ENCODE measurements at regions not wholly inside any gene's neighbourhood (a gene's known extent, or its start where the extent isn't known, plus 50 kb on each side); places are given as distances from the start of the nearest gene placed in this dataset.
A peak's percentile ranks its signal among the peaks of the same experiment; 100 is the strongest.

GRCh38 chr3:188036375-188037194 is 117.4 kb upstream of the LPP start:
- Histone ChIP-seq H3K9me3 (ENCODE audit: control insufficient read depth, low read length) (no peaks in the 10 kb centered on the region), H3K4me3 (ENCODE audit: low read length in 2 of 2) (no peak overlapping the region), H3K36me3 (ENCODE audit: control insufficient read depth in 1 of 2, insufficient read depth in 2 of 2, low read length in 1 of 2) (no peaks in the 10 kb centered on the region), H3K4me1 (ENCODE audit: control insufficient read depth in 1 of 2, insufficient read depth in 2 of 2, low read length in 2 of 2) (no peaks in the 10 kb centered on the region), H3K27ac (ENCODE audit: low read depth in 1 of 2, low read length in 2 of 2) (no peak overlapping the region), H3K27me3 (ENCODE audit: control insufficient read depth in 1 of 2, insufficient read depth in 2 of 2, low read length in 1 of 2) (no peaks in the 10 kb centered on the region)
- ATAC-seq (ENCODE audit: low FRiP score) (no peak), DNase-seq (no peak)
- intact Hi-C loops (cut with DNase I), result no loop called here
- 60 to 77% methylated on average over 3 of the region's 3 CpGs for WGBS, 2 donors

GRCh38 chr3:188037195-188037718 is 116.7 kb upstream of the LPP start:
- WGBS, 2 donors, result 32 to 36% methylated on average over 5 of the region's 5 CpGs
- Histone ChIP-seq H3K27ac (ENCODE audit: low read depth in 1 of 2, low read length in 2 of 2) (no peak overlapping the region), H3K4me3 (ENCODE audit: low read length in 2 of 2) (no peak overlapping the region), H3K9me3 (ENCODE audit: control insufficient read depth, low read length) (no peaks in the 10 kb centered on the region), H3K4me1 (ENCODE audit: control insufficient read depth in 1 of 2, insufficient read depth in 2 of 2, low read length in 2 of 2) (no peaks in the 10 kb centered on the region), H3K27me3 (ENCODE audit: control insufficient read depth in 1 of 2, insufficient read depth in 2 of 2, low read length in 1 of 2) (no peaks in the 10 kb centered on the region), H3K36me3 (ENCODE audit: control insufficient read depth in 1 of 2, insufficient read depth in 2 of 2, low read length in 1 of 2) (no peaks in the 10 kb centered on the region)
- intact Hi-C loops (cut with DNase I), result no loop called here
- DNase-seq (no peak), ATAC-seq (ENCODE audit: low FRiP score) (no peak)

GRCh38 chr3:188037965-188038581 is 115.9 kb upstream of the LPP start:
- ATAC-seq (ENCODE audit: low FRiP score) (no peak), DNase-seq (no peak)
- H3K36me3 ChIP-seq (ENCODE audit: control insufficient read depth in 1 of 2, insufficient read depth in 2 of 2, low read length in 1 of 2), result no peaks in the 10 kb centered on the region
- WGBS, 2 donors, result 76 to 80% methylated on average over 6 of the region's 6 CpGs
- H3K4me1 ChIP-seq (ENCODE audit: control insufficient read depth in 1 of 2, insufficient read depth in 2 of 2, low read length in 2 of 2), result no peaks in the 10 kb centered on the region
- no peaks in the 10 kb centered on the region for H3K27me3 ChIP-seq (ENCODE audit: control insufficient read depth in 1 of 2, insufficient read depth in 2 of 2, low read length in 1 of 2)
- no peak overlapping the region for H3K4me3 ChIP-seq (ENCODE audit: low read length in 2 of 2)
- intact Hi-C loops (cut with DNase I), result no loop called here
- no peaks in the 10 kb centered on the region for H3K9me3 ChIP-seq (ENCODE audit: control insufficient read depth, low read length)
- no peak overlapping the region for H3K27ac ChIP-seq (ENCODE audit: low read depth in 1 of 2, low read length in 2 of 2)

- Histone ChIP-seq H3K36me3 (ENCODE audit: control insufficient read depth in 1 of 2, insufficient read depth in 2 of 2, low read length in 1 of 2) (no peaks in the 10 kb centered on the region), H3K27ac (ENCODE audit: low read depth in 1 of 2, low read length in 2 of 2) (no peak overlapping the region), H3K4me3 (ENCODE audit: low read length in 2 of 2) (no peak overlapping the region), H3K27me3 (ENCODE audit: control insufficient read depth in 1 of 2, insufficient read depth in 2 of 2, low read length in 1 of 2) (no peaks in the 10 kb centered on the region), H3K9me3 (ENCODE audit: control insufficient read depth, low read length) (no peaks in the 10 kb centered on the region), H3K4me1 (ENCODE audit: control insufficient read depth in 1 of 2, insufficient read depth in 2 of 2, low read length in 2 of 2) (no peaks in the 10 kb centered on the region)
- DNase-seq (no peak), ATAC-seq (ENCODE audit: low FRiP score) (no peak)
- 93 to 100% methylated on average over 1 of the region's 1 CpG for WGBS, 2 donors
- intact Hi-C loops (cut with DNase I), result no loop called here
Observed at GRCh38 chr3:188041193-188041592, 112.8 kb upstream of the LPP start.

GRCh38 chr3:188041895-188042294 is 112.1 kb upstream of the LPP start:
- intact Hi-C loops (cut with DNase I), result no loop called here
- no peaks in the 10 kb centered on the region for H3K4me1 ChIP-seq (ENCODE audit: control insufficient read depth in 1 of 2, insufficient read depth in 2 of 2, low read length in 2 of 2)
- no peak overlapping the region for H3K4me3 ChIP-seq (ENCODE audit: low read length in 2 of 2)
- no peak for DNase-seq
- H3K9me3 ChIP-seq (ENCODE audit: control insufficient read depth, low read length), result no peaks in the 10 kb centered on the region
- peak; percentile 25 for ATAC-seq (ENCODE audit: low FRiP score)
- no peak overlapping the region for H3K27ac ChIP-seq (ENCODE audit: low read depth in 1 of 2, low read length in 2 of 2)
- 94 to 95% methylated on average over 5 of the region's 5 CpGs for WGBS, 2 donors
- no peaks in the 10 kb centered on the region for H3K36me3 ChIP-seq (ENCODE audit: control insufficient read depth in 1 of 2, insufficient read depth in 2 of 2, low read length in 1 of 2)
- H3K27me3 ChIP-seq (ENCODE audit: control insufficient read depth in 1 of 2, insufficient read depth in 2 of 2, low read length in 1 of 2), result no peaks in the 10 kb centered on the region

GRCh38 chr3:188042466-188042865 is 111.5 kb upstream of the LPP start:
- Histone ChIP-seq H3K4me3 (ENCODE audit: low read length in 2 of 2) (no peak overlapping the region), H3K9me3 (ENCODE audit: control insufficient read depth, low read length) (no peaks in the 10 kb centered on the region), H3K27ac (ENCODE audit: low read depth in 1 of 2, low read length in 2 of 2) (no peak overlapping the region), H3K27me3 (ENCODE audit: control insufficient read depth in 1 of 2, insufficient read depth in 2 of 2, low read length in 1 of 2) (no peaks in the 10 kb centered on the region), H3K4me1 (ENCODE audit: control insufficient read depth in 1 of 2, insufficient read depth in 2 of 2, low read length in 2 of 2) (no peaks in the 10 kb centered on the region), H3K36me3 (ENCODE audit: control insufficient read depth in 1 of 2, insufficient read depth in 2 of 2, low read length in 1 of 2) (no peaks in the 10 kb centered on the region)
- intact Hi-C loops (cut with DNase I), result no loop called here
- 93 to 95% methylated on average over 6 of the region's 6 CpGs for WGBS, 2 donors
- no peak for DNase-seq
- ATAC-seq (ENCODE audit: low FRiP score), result no peak

GRCh38 chr3:188043891-188044290 is 110.1 kb upstream of the LPP start:
- no peak for DNase-seq
- no peak for ATAC-seq (ENCODE audit: low FRiP score)
- Histone ChIP-seq H3K27me3 (ENCODE audit: control insufficient read depth in 1 of 2, insufficient read depth in 2 of 2, low read length in 1 of 2) (no peaks in the 10 kb centered on the region), H3K9me3 (ENCODE audit: control insufficient read depth, low read length) (no peaks in the 10 kb centered on the region), H3K27ac (ENCODE audit: low read depth in 1 of 2, low read length in 2 of 2) (no peak overlapping the region), H3K4me3 (ENCODE audit: low read length in 2 of 2) (no peak overlapping the region), H3K4me1 (ENCODE audit: control insufficient read depth in 1 of 2, insufficient read depth in 2 of 2, low read length in 2 of 2) (no peaks in the 10 kb centered on the region), H3K36me3 (ENCODE audit: control insufficient read depth in 1 of 2, insufficient read depth in 2 of 2, low read length in 1 of 2) (no peaks in the 10 kb centered on the region)
- intact Hi-C loops (cut with DNase I), result no loop called here
- 78 to 93% methylated on average over 2 of the region's 2 CpGs for WGBS, 2 donors

GRCh38 chr3:188046561-188047211 is 107.3 kb upstream of the LPP start:
- Histone ChIP-seq H3K4me1 (ENCODE audit: control insufficient read depth in 1 of 2, insufficient read depth in 2 of 2, low read length in 2 of 2) (no peaks in the 10 kb centered on the region), H3K9me3 (ENCODE audit: control insufficient read depth, low read length) (no peaks in the 10 kb centered on the region), H3K36me3 (ENCODE audit: control insufficient read depth in 1 of 2, insufficient read depth in 2 of 2, low read length in 1 of 2) (no peaks in the 10 kb centered on the region), H3K27ac (ENCODE audit: low read depth in 1 of 2, low read length in 2 of 2) (no peak overlapping the region), H3K27me3 (ENCODE audit: control insufficient read depth in 1 of 2, insufficient read depth in 2 of 2, low read length in 1 of 2) (no peaks in the 10 kb centered on the region), H3K4me3 (ENCODE audit: low read length in 2 of 2) (no peak overlapping the region)
- DNase-seq (no peak), ATAC-seq (ENCODE audit: low FRiP score) (no peak)
- WGBS, 2 donors, result 73 to 74% methylated on average over 2 of the region's 2 CpGs
- intact Hi-C loops (cut with DNase I), result no loop called here

Measured in aorta (tissue), 5 donors.